ENCODE measurements at regions not wholly inside any gene's neighbourhood (a gene's known extent, or its start where the extent isn't known, plus 50 kb on each side); places are given as distances from the start of the nearest gene placed in this dataset.

- TF ChIP-seq CTCF (CRISPR knock-in tag; IDR thresholded peaks at IDR 0.05): no peak
- TF ChIP-seq ZNF121 (CRISPR knock-in tag; IDR thresholded peaks at IDR 0.05): no peak
Observed at GRCh38 chr9:88725300-88726019, 190.5 kb downstream of the NXNL2 start.
